ENCODE measurements at regions not wholly inside any gene's neighbourhood (a gene's known extent, or its start where the extent isn't known, plus 50 kb on each side); places are given as distances from the start of the nearest gene placed in this dataset.

DNA sequence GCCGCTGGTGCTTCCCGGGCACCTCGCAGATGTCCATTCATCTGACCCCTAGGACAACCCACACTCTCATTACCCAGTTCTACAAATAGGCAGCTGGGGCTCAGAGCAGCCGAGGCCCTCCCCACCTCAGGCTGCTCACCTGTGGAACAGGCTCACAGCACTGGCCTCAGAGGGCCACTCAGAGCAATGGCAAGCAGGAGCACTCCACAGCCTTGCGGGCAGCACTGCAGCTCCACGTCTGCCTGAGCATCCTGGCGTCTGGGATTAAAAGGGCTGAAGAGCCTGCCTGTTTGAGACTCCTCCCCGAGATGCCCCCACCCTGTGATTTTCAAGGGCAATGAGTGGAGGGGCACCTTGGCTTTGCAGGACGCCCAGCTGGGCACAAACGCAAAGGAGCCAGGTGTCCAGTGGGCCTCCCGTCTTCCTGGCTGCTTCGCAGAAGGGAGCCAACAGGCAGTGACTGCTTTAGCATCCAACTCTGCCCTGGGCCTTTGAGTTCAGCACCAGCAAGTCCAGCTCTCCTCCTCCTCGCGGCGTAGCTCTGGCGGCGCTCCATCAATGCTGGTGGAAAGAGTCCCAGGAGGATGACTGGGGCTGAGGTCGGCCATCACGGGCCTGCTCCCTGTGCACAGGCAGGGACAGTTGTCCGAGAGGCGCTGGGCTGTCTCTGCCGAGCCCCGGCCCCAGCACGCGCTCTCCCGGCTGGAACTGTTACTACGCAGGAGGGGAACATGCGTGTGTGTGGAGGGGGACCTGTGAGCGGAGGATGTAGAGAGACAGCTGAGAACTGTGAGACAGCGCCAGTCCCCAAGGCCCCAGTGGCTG is 297.2 kb downstream of the NDUFA10 start:
- Histone ChIP-seq H3K36me3 (ENCODE audit: control insufficient read depth in 2 of 2, insufficient read depth in 2 of 2, low read length in 1 of 2) (no peaks in the 10 kb centered on the region), H3K27me3 (replicated peaks in 1 of 2; ENCODE audit: control insufficient read depth in 2 of 2, insufficient read depth in 2 of 2, low read length in 1 of 2) (no peaks in the 10 kb centered on the region; a peak in 1 of 4 replicates), H3K27ac (ENCODE audit: control insufficient read depth, insufficient read depth) (no peak overlapping the region), H3K4me3 (no peak overlapping the region), H3K4me1 (ENCODE audit: control insufficient read depth, insufficient read depth, low read length) (no peaks in the 10 kb centered on the region), H3K9ac (ENCODE audit: control insufficient read depth, insufficient read depth, low read length) (no peak overlapping the region), H3K79me2 (ENCODE audit: control insufficient read depth, insufficient read depth, low read length) (no peaks in the 10 kb centered on the region), H3K9me3 (replicated peaks; ENCODE audit: control insufficient read depth, insufficient read depth, low read length) (no peaks in the 10 kb centered on the region), H4K20me1 (ENCODE audit: control insufficient read depth, insufficient read depth) (no peaks in the 10 kb centered on the region), H3K4me2 (ENCODE audit: control insufficient read depth, insufficient read depth) (no peak overlapping the region), H2AFZ (ENCODE audit: control insufficient read depth, low read depth, low read length) (no peak overlapping the region)
- SMC1A ChIA-PET (ENCODE audit: uncharacterized antibody, unreplicated experiment): no interaction called here
- CTCF ChIA-PET: no interaction called here
- in situ Hi-C loops (cut with MboI): no loop called here
- DNase-seq (ENCODE audit: low read depth, low spot score): no peak
- 49% methylated on average over 30 of the region's 30 CpGs for WGBS (ENCODE audit: insufficient coverage, insufficient replicate concordance, low lambda C conversion rate, missing lambda C conversion rate)
- no peak for ATAC-seq
- intact Hi-C loops (cut with micrococcal nuclease; ENCODE audit: unreplicated experiment): no loop called here
- no peak for FAIRE-seq
- no peak for TF ChIP-seq HDAC6 (IDR thresholded peaks at IDR 0.05; ENCODE audit: unreplicated experiment)
- TF ChIP-seq, protein P1, sequence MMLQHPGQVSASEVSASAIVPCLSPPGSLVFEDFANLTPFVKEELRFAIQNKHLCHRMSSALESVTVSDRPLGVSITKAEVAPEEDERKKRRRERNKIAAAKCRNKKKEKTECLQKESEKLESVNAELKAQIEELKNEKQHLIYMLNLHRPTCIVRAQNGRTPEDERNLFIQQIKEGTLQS (IDR thresholded peaks at IDR 0.05; ENCODE audit: borderline replicate concordance, extremely low read depth, low read depth, low read length): no peak
- no peak for TF ChIP-seq KLF5 (IDR thresholded peaks at IDR 0.05; ENCODE audit: partially characterized antibody)
- TF ChIP-seq MXI1 (IDR thresholded peaks at IDR 0.05; ENCODE audit: low read depth, low read length): no peak
- TF ChIP-seq, protein P2, sequence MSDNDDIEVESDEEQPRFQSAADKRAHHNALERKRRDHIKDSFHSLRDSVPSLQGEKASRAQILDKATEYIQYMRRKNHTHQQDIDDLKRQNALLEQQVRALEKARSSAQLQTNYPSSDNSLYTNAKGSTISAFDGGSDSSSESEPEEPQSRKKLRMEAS (IDR thresholded peaks at IDR 0.05; ENCODE audit: low read depth, low read length): no peak
- TF ChIP-seq TARDBP (IDR thresholded peaks at IDR 0.05; ENCODE audit: borderline replicate concordance): no peak
- TF ChIP-seq SMAD5 (IDR thresholded peaks at IDR 0.05; ENCODE audit: low read depth): no peak
- TF ChIP-seq SMC3 (IDR thresholded peaks at IDR 0.05; ENCODE audit: borderline replicate concordance, low read length): no peak
- TF ChIP-seq POLR2AphosphoS2 (IDR thresholded peaks at IDR 0.05; ENCODE audit: low read depth, low read length): no peak
- TF ChIP-seq, protein P3, sequence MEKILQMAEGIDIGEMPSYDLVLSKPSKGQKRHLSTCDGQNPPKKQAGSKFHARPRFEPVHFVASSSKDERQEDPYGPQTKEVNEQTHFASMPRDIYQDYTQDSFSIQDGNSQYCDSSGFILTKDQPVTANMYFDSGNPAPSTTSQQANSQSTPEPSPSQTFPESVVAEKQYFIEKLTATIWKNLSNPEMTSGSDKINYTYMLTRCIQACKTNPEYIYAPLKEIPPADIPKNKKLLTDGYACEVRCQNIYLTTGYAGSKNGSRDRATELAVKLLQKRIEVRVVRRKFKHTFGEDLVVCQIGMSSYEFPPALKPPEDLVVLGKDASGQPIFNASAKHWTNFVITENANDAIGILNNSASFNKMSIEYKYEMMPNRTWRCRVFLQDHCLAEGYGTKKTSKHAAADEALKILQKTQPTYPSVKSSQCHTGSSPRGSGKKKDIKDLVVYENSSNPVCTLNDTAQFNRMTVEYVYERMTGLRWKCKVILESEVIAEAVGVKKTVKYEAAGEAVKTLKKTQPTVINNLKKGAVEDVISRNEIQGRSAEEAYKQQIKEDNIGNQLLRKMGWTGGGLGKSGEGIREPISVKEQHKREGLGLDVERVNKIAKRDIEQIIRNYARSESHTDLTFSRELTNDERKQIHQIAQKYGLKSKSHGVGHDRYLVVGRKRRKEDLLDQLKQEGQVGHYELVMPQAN (conservative IDR thresholded peaks at IDR 0.05): no peak
- no peak for TF ChIP-seq FOS (IDR thresholded peaks at IDR 0.05; ENCODE audit: borderline replicate concordance, extremely low read depth, insufficient read length)
- TF ChIP-seq, protein P4, sequence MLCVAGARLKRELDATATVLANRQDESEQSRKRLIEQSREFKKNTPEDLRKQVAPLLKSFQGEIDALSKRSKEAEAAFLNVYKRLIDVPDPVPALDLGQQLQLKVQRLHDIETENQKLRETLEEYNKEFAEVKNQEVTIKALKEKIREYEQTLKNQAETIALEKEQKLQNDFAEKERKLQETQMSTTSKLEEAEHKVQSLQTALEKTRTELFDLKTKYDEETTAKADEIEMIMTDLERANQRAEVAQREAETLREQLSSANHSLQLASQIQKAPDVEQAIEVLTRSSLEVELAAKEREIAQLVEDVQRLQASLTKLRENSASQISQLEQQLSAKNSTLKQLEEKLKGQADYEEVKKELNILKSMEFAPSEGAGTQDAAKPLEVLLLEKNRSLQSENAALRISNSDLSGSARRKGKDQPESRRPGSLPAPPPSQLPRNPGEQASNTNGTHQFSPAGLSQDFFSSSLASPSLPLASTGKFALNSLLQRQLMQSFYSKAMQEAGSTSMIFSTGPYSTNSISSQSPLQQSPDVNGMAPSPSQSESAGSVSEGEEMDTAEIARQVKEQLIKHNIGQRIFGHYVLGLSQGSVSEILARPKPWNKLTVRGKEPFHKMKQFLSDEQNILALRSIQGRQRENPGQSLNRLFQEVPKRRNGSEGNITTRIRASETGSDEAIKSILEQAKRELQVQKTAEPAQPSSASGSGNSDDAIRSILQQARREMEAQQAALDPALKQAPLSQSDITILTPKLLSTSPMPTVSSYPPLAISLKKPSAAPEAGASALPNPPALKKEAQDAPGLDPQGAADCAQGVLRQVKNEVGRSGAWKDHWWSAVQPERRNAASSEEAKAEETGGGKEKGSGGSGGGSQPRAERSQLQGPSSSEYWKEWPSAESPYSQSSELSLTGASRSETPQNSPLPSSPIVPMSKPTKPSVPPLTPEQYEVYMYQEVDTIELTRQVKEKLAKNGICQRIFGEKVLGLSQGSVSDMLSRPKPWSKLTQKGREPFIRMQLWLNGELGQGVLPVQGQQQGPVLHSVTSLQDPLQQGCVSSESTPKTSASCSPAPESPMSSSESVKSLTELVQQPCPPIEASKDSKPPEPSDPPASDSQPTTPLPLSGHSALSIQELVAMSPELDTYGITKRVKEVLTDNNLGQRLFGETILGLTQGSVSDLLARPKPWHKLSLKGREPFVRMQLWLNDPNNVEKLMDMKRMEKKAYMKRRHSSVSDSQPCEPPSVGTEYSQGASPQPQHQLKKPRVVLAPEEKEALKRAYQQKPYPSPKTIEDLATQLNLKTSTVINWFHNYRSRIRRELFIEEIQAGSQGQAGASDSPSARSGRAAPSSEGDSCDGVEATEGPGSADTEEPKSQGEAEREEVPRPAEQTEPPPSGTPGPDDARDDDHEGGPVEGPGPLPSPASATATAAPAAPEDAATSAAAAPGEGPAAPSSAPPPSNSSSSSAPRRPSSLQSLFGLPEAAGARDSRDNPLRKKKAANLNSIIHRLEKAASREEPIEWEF (IDR thresholded peaks at IDR 0.05; ENCODE audit: insufficient replicate concordance, low read depth, low read length): no peak
- RAD21 ChIA-PET (ENCODE audit: unreplicated experiment): no interaction called here
- POLR2A ChIA-PET: no interaction called here
- no TSS peak for BruUV-seq (replicated peaks)

Data from GM12878 (cell line).